SK-N-SH (cell line): ENCODE measurements at regions not wholly inside any gene's neighbourhood (a gene's known extent, or its start where the extent isn't known, plus 50 kb on each side); places are given as distances from the start of the nearest gene placed in this dataset.

Experiments used
- TF ChIP-seq, protein P1 (sequence below): IDR thresholded peaks from 2 replicates; pipeline ENCODE4 v1.6.1; 2012; ENCODE audit warnings: mild to moderate bottlenecking, low read depth, low read length, moderate library complexity
- TF ChIP-seq, protein P2 (sequence below): fragments of 200-600 bp; sonication (generic); IDR thresholded peaks from 2 replicates; pipeline ENCODE4 v1.6.1; 2017; ENCODE audit warnings: antibody characterized with exemption, mild to moderate bottlenecking, moderate library complexity

DNA sequence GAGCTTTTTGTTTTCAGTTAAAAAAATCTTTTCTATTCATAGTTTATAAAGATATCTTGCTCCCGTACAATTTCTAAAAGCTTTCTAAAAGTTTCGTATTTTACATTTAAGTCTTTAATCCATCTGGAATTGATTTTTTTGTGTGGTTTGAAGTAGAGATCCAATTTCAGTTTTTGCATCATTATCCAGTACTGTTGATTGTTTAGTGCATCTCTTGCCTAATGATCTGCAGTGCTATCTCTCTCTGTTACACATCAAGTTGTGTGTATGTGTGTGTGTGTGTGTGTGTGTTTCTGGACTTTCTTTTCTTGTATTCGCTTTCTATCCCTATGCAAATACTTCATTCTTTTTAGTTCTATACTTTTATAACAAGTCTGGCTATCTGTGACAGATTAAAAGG, 605.8 kb upstream of the DPPA4 start:
- TF ChIP-seq, protein P1, sequence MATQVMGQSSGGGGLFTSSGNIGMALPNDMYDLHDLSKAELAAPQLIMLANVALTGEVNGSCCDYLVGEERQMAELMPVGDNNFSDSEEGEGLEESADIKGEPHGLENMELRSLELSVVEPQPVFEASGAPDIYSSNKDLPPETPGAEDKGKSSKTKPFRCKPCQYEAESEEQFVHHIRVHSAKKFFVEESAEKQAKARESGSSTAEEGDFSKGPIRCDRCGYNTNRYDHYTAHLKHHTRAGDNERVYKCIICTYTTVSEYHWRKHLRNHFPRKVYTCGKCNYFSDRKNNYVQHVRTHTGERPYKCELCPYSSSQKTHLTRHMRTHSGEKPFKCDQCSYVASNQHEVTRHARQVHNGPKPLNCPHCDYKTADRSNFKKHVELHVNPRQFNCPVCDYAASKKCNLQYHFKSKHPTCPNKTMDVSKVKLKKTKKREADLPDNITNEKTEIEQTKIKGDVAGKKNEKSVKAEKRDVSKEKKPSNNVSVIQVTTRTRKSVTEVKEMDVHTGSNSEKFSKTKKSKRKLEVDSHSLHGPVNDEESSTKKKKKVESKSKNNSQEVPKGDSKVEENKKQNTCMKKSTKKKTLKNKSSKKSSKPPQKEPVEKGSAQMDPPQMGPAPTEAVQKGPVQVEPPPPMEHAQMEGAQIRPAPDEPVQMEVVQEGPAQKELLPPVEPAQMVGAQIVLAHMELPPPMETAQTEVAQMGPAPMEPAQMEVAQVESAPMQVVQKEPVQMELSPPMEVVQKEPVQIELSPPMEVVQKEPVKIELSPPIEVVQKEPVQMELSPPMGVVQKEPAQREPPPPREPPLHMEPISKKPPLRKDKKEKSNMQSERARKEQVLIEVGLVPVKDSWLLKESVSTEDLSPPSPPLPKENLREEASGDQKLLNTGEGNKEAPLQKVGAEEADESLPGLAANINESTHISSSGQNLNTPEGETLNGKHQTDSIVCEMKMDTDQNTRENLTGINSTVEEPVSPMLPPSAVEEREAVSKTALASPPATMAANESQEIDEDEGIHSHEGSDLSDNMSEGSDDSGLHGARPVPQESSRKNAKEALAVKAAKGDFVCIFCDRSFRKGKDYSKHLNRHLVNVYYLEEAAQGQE = no peak
- TF ChIP-seq, protein P2, sequence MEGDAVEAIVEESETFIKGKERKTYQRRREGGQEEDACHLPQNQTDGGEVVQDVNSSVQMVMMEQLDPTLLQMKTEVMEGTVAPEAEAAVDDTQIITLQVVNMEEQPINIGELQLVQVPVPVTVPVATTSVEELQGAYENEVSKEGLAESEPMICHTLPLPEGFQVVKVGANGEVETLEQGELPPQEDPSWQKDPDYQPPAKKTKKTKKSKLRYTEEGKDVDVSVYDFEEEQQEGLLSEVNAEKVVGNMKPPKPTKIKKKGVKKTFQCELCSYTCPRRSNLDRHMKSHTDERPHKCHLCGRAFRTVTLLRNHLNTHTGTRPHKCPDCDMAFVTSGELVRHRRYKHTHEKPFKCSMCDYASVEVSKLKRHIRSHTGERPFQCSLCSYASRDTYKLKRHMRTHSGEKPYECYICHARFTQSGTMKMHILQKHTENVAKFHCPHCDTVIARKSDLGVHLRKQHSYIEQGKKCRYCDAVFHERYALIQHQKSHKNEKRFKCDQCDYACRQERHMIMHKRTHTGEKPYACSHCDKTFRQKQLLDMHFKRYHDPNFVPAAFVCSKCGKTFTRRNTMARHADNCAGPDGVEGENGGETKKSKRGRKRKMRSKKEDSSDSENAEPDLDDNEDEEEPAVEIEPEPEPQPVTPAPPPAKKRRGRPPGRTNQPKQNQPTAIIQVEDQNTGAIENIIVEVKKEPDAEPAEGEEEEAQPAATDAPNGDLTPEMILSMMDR = no peak
